H9 (cell line): ENCODE measurements at regions not wholly inside any gene's neighbourhood (a gene's known extent, or its start where the extent isn't known, plus 50 kb on each side); places are given as distances from the start of the nearest gene placed in this dataset.

Source experiments
- DNase-seq: peaks from one replicate; pipeline ENCODE4 v3.0.0-alpha.2; 2017
- H2AFZ ChIP-seq: one replicate; pipeline ENCODE4 v1.6.1; 2013; ENCODE audit warnings: mild to moderate bottlenecking, low read length, control low read depth, moderate library complexity
- H2AK5ac ChIP-seq: 2 replicates; pipeline ENCODE4 v1.6.1; 2013; ENCODE audit warnings: low read length, control low read depth, mixed read lengths; ENCODE audit not compliant: insufficient read length
- H2BK120ac ChIP-seq: one replicate; pipeline ENCODE4 v1.6.1; 2013; ENCODE audit warnings: low read depth, mild to moderate bottlenecking, low read length, control low read depth, inconsistent platforms; ENCODE audit not compliant: poor library complexity, severe bottlenecking
- H2BK12ac ChIP-seq: 2 replicates; pipeline ENCODE4 v1.6.1; 2013; ENCODE audit warnings: low read length, control low read depth, mixed read lengths, low read depth; ENCODE audit not compliant: insufficient read length
- H2BK15ac ChIP-seq: 2 replicates; pipeline ENCODE4 v1.6.1; 2013; ENCODE audit warnings: low read depth, low read length, control low read depth
- H2BK20ac ChIP-seq: one replicate; pipeline ENCODE4 v1.6.1; 2013; ENCODE audit warnings: low read depth, mild to moderate bottlenecking, low read length, control low read depth, inconsistent platforms; ENCODE audit not compliant: poor library complexity, severe bottlenecking
- H2BK5ac ChIP-seq: 2 replicates; pipeline ENCODE4 v1.6.1; 2013; ENCODE audit warnings: low read length, control low read depth, mixed read lengths; ENCODE audit not compliant: insufficient read length
- H3K14ac ChIP-seq: 2 replicates; pipeline ENCODE4 v1.6.1; 2013; ENCODE audit warnings: low read length, control low read depth; ENCODE audit not compliant: insufficient read depth
- H3K18ac ChIP-seq: 2 replicates; pipeline ENCODE4 v1.6.1; 2013; ENCODE audit warnings: low read depth, mild to moderate bottlenecking, mixed read lengths, low read length, control low read depth; ENCODE audit not compliant: insufficient read length
- H3K23ac ChIP-seq: 2 replicates; pipeline ENCODE4 v1.6.1; 2013; ENCODE audit warnings: low read length, control low read depth, mixed read lengths, low read depth; ENCODE audit not compliant: insufficient read length
- H3K23me2 ChIP-seq: 2 replicates; pipeline ENCODE4 v1.6.1; 2013; ENCODE audit warnings: low read depth, mild to moderate bottlenecking, mixed read lengths, low read length, control low read depth; ENCODE audit not compliant: insufficient read length, poor library complexity, severe bottlenecking
- H3K27ac ChIP-seq: 2 replicates; pipeline ENCODE4 v1.5.1; 2013; ENCODE audit warnings: low read length, control low read depth, mixed read lengths, low read depth; ENCODE audit not compliant: insufficient read length
- H3K27me3 ChIP-seq: 2 replicates; pipeline ENCODE4 v1.6.1; 2013; ENCODE audit warnings: low read length, control low read depth, inconsistent platforms; ENCODE audit not compliant: insufficient read depth
- H3K4ac ChIP-seq: 2 replicates; pipeline ENCODE4 v1.6.1; 2013; ENCODE audit warnings: low read depth, mild to moderate bottlenecking, control low read depth, inconsistent platforms, low read length, moderate library complexity
- H3K4me1 ChIP-seq: 2 replicates; pipeline ENCODE4 v1.6.1; 2013; ENCODE audit warnings: low read length, control low read depth, inconsistent platforms; ENCODE audit not compliant: insufficient read depth
- H3K4me2 ChIP-seq: 2 replicates; pipeline ENCODE4 v1.6.1; 2013; ENCODE audit warnings: low read length, control low read depth, mixed read lengths; ENCODE audit not compliant: insufficient read length, insufficient read depth
- H3K56ac ChIP-seq: 2 replicates; pipeline ENCODE4 v1.6.1; 2013; ENCODE audit warnings: low read depth, mild to moderate bottlenecking, mixed read lengths, low read length, control low read depth; ENCODE audit not compliant: insufficient read length
- H3K79me1 ChIP-seq: 2 replicates; pipeline ENCODE4 v1.6.1; 2013; ENCODE audit warnings: low read depth, mild to moderate bottlenecking, moderate library complexity, low read length, control low read depth, inconsistent platforms; ENCODE audit not compliant: insufficient read depth, poor library complexity, severe bottlenecking
- H3K79me2 ChIP-seq: 2 replicates; pipeline ENCODE4 v1.6.1; 2013; ENCODE audit warnings: low read length, control low read depth, inconsistent platforms; ENCODE audit not compliant: insufficient read depth
- H3K9ac ChIP-seq: 2 replicates; pipeline ENCODE4 v1.6.1; 2013; ENCODE audit warnings: low read length, control low read depth, mixed read lengths; ENCODE audit not compliant: insufficient read length; ENCODE audit errors: extremely low read depth
- H3K9me3 ChIP-seq: one replicate; pipeline ENCODE4 v1.6.1; 2013; ENCODE audit warnings: low read depth, low read length, inconsistent platforms; ENCODE audit not compliant: control insufficient read depth
- H3T11ph ChIP-seq: one replicate; pipeline ENCODE4 v1.6.1; 2013; ENCODE audit warnings: mild to moderate bottlenecking, low read length, control low read depth, inconsistent platforms
- H4K20me1 ChIP-seq: one replicate; pipeline ENCODE4 v1.6.1; 2013; ENCODE audit not compliant: control insufficient read depth, insufficient read length, insufficient read depth
- H4K5ac ChIP-seq: 2 replicates; pipeline ENCODE4 v1.6.1; 2013; ENCODE audit warnings: low read depth, mild to moderate bottlenecking, mixed read lengths, low read length, control low read depth; ENCODE audit not compliant: insufficient read length
- H4K8ac ChIP-seq: replicated peaks from 2 replicates; pipeline ENCODE4 v1.6.1; 2013; ENCODE audit warnings: low read length, control low read depth, mixed read lengths, low read depth; ENCODE audit not compliant: insufficient read length
- H4K91ac ChIP-seq: 2 replicates; pipeline ENCODE4 v1.6.1; 2013; ENCODE audit warnings: low read depth, mild to moderate bottlenecking, moderate library complexity, mixed read lengths, low read length, control low read depth; ENCODE audit not compliant: insufficient read length
- H3K27ac Mint-ChIP-seq, 3 experiments: 2 replicates in 2 of 3; 3 replicates in 1 of 3; pipeline ENCODE4 v1.8.0; 2020 to 2021; ENCODE audit warnings: mixed read lengths in 3 of 3, mild to moderate bottlenecking in 1 of 3, moderate library complexity in 1 of 3
- H3K27me3 Mint-ChIP-seq: 2 replicates; pipeline ENCODE4 v1.8.0; 2021; ENCODE audit warnings: low read depth, mild to moderate bottlenecking, moderate library complexity, mixed read lengths
- H3K36me3 Mint-ChIP-seq, 3 experiments: 2 replicates in 2 of 3; 3 replicates in 1 of 3; pipeline ENCODE4 v1.8.0; 2020 to 2021; ENCODE audit warnings: low read depth in 3 of 3, mixed read lengths in 3 of 3; ENCODE audit not compliant: insufficient read depth in 1 of 3
- H3K4me1 Mint-ChIP-seq, 2 experiments: 2 replicates each; pipeline ENCODE4 v1.8.0; 2020; ENCODE audit warnings: mixed read lengths in 2 of 2
- H3K4me3 Mint-ChIP-seq, 2 experiments: 2 replicates in 1 of 2; 3 replicates in 1 of 2; pipeline ENCODE4 v1.8.0; 2020 to 2021; ENCODE audit warnings: mild to moderate bottlenecking in 2 of 2, mixed read lengths in 2 of 2, moderate library complexity in 1 of 2
- H3K9me3 Mint-ChIP-seq, 2 experiments: 2 replicates in 1 of 2; 3 replicates in 1 of 2; pipeline ENCODE4 v1.8.0; 2020; ENCODE audit warnings: mild to moderate bottlenecking in 2 of 2, mixed read lengths in 2 of 2, moderate library complexity in 1 of 2
- CTCF ChIP-seq: fragments of 200-600 bp; sonication (generic); conservative IDR thresholded peaks from 3 replicates; pipeline ENCODE4 v1.8.0; 2021; ENCODE audit warnings: antibody characterized with exemption, mild to moderate bottlenecking
- WGBS: extraction: QIAGEN DNeasy Blood & Tissue Kit; methylation state at CpG from one replicate; pipeline ENCODE4 v1.1.7; 2013; ENCODE audit warnings: missing lambda C conversion rate, low lambda C conversion rate, mixed read lengths; ENCODE audit not compliant: insufficient read length; ENCODE audit errors: extremely low coverage; 5-methylcytosine and 5-hydroxymethylcytosine counted together

GRCh38 chr10:21296575-21297355 lies 228.7 kb downstream of the SKIDA1 start:
- no peaks in the 10 kb centered on the region for H4K20me1 ChIP-seq
- WGBS: no CpG with 5 or more reads among the region's 13 CpGs
- H3K4me1 ChIP-seq: peaks cover 9% of the 10 kb centered on the region; the same call in 1 of the 2 replicates

More at GRCh38 chr10:21296575-21297355, 228.7 kb downstream of the SKIDA1 start:
- Histone ChIP-seq H4K8ac (no peak overlapping the region), H2BK12ac (peak overlapping the region; percentile 45), H2BK15ac (no peak overlapping the region), H2BK20ac (peak overlapping the region; percentile 13), H4K91ac (no peak overlapping the region), H3K14ac (peak overlapping the region; percentile 57; the same call in 1 of the 2 replicates), H2BK120ac (no peak overlapping the region), H2BK5ac (no peak overlapping the region), H3K18ac (no peak overlapping the region), H3K27ac (no peak overlapping the region), H3K79me1 (no peaks in the 10 kb centered on the region), H2AFZ (no peak overlapping the region), H3K79me2 (no peaks in the 10 kb centered on the region), H3K23me2 (peaks cover 4% of the 10 kb centered on the region), H3K56ac (no peak overlapping the region), H3K4ac (no peak overlapping the region), H4K5ac (no peak overlapping the region), H3K9ac (no peak overlapping the region), H3T11ph (no peak overlapping the region), H3K27me3 (no peaks in the 10 kb centered on the region), H2AK5ac (no peak overlapping the region), H3K23ac (no peak overlapping the region), H3K9me3 (no peaks in the 10 kb centered on the region), H3K4me2 (no peak overlapping the region)
- Mint-ChIP-seq H3K9me3 (no peaks in the 10 kb centered on the region; a peak in 1 of 5 replicates), H3K27me3 (no peaks in the 10 kb centered on the region), H3K36me3 (no peaks in the 10 kb centered on the region), H3K4me1 (peaks cover 62 to 80% of the 10 kb centered on the region in 2 experiments), H3K4me3 (no peak overlapping the region), H3K27ac (peak overlapping the region; percentile 83 to 96 (median 93); a peak in 5 of 7 replicates)
- DNase-seq: no peak
- no peak for TF ChIP-seq CTCF
